Activated CD8-positive, alpha-beta memory T cell treated with anti-CD3 and anti-CD28 coated beads for 48 hours (primary cell): ENCODE measurements at regions not wholly inside any gene's neighbourhood (a gene's known extent, or its start where the extent isn't known, plus 50 kb on each side); places are given as distances from the start of the nearest gene placed in this dataset.
"Not testable (repeated sequence)": the region's sequence is repeated elsewhere in the genome, so short reads cannot be mapped to it uniquely, and the experiment has no call there.

Experiments
- DNase-seq, 3 experiments: peaks; one replicate each; pipeline ENCODE4 v3.0.0-alpha.2; 2020; ENCODE audit warnings: low read depth in 2 of 3, low spot score in 2 of 3

DNA sequence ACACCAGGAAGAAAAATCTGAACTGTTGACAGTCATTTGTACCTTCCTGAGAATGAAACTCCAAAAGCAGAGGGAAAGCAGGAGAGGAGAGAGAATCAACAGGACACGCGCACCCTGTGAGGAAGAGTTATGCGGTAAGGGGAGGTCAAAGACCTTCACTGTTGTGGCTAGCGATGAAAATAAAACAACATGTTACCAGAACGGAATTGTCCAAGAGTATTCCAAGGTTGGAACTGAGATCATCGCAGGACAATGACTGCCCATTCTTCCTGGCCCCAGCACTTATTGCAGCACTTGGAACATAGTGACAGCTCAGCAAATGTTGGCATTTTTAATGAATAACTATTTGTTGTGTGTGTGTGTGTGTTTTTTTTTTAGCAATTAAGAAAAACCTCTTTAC, 176.0 kb upstream of the TSC22D1 start:
- no peak for DNase-seq

DNA sequence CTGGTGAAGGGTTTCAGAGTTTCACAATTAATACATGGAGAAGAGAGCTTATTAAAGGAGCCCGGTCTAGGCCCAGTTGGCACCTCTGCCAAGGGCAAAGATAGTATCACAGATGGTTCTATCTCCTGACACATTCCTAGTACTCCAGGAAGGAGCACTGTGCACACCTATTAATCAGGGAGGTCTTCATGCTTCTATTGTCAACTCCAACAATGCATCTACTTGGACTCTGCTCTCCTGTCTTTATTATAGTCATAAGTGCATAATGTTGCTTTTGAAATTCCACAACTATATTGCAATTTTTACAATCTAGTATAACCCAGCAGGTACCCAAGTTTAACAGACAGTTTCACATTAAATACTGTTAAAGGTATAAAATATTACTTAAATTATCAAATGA, 174.5 kb upstream of the TSC22D1 start:
- no peak for DNase-seq

DNA sequence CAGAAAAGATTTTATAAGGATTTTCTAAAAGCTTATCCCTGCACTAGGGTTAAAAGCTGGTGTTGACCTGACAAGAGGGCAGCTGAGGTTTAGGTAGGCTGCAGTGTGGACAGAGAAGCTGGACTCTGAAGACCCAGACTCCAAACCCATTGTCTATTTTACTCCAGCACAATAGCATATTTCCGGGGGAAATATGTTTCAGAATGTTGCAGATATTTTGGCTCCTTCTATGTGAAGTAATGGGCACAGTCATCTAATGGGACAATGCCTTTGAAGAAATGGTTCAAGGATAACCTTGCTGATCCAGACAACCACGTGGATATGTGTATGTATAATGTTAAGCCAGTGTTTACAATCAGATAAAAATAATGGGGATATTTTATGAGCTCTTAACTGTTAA, 173.8 kb upstream of the TSC22D1 start:
- no peak for DNase-seq

DNA sequence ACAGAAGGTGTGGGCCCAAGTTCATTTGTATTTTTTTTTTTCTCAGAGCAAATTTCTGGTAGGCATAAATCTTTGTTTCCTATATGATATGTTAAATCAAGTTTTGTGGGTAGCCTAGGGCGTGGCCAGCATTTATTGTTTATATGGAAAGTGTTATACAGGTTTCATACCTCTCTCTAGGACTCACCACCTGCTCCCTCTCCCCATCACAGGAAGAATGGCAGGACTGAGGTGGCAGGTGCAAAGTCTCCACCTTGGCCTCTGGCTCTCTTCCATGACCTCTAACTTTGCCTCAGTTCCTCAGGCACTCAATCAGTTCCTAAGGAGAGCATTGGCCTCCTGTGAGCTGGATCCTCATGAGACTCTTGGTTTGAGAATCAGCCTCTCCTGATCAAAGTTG, 172.3 kb upstream of the TSC22D1 start:
- DNase-seq = no peak

DNA sequence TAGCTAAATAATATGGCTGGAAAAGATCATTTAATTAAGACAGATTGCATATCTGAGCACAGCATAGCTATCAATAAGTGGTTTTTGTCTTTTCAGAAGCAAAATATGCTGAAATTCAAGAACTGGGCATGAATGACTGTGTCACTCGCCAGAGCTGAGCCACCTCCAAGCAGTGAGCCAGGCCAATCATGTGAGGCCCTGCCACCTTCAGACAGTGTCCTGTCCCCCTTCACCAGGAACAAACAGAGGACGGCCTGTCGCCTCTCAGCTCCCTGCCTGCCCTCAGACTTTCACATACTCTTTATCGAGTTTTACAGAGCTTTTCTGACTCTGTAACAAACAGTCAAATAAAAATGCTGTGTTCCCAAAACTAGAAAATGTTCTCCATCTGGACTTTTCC, 171.0 kb upstream of the TSC22D1 start:
- DNase-seq = no peak

DNA sequence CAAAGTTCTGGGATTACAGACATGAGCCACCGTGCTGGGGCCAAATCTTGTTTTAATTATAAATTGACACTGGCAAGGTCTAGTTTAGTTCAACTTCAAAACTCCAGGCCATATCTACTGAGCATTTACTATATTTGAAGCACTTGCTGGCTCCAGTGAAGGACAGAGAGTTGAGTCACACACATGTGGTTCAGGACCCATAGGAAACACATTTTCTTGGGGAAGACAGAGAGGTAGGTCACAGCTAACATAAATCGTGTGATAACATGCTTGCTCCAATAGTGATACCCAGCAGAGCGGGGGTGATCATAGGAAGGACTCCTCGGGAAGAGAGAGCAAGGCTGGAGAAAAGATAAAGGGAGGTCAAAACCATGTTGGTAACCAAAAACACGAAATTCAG, 170.6 kb upstream of the TSC22D1 start:
- no peak for DNase-seq

DNA sequence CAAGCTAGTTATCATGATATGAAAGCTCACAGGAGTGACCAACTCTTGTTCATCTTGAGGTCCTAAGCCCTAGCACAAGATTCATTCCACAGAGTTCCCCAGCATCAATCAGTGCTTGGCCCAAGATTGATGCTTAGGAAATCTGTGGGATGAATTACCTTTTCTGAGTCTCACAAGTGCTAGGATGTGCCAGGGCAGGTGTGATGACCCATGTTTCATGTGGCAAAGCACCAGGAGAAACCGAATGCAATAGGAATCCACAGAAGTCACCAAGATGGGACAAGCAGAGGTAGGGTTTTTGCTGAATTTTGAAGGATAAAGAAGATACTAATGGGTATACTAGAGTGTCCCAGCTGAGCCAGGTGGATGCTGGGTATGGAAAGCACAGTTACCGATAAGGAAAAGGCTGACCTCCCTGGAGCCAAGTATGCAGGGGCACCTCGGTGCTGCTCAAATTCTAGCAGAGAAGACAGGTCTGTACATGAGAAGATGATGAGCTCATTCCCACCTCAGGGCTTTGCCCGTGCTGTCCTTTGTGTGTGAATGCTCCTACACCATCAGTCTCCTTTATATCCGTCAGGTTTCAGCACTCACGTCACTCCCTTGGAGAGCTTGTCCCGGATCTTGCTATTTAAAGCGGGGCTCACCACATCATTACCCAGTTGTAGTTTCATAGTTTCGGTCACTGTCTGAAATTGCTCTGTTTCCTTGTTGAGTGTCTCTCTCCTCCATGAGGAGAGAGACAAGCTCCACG, 168.9 kb upstream of the TSC22D1 start:
- DNase-seq = no peak

DNA sequence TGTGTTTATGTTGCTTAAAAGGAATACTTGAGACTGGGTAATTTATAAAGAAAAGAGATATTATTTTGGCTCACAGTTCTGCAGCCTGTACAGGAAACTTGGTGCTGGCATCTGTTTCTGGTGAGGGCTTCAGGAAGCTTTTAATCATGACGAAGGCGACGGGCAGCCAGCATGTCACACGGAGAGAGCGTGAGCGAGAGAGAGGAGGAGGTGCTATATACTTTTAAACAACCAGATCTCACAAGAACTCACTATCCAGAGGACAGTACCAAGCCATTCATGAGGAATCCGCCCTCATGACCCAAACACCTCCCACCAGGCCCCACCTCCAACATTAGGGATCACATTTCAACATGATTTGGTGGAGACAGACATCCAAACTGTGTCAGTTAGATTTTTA, 163.4 kb upstream of the TSC22D1 start:
- DNase-seq = no peak

DNA sequence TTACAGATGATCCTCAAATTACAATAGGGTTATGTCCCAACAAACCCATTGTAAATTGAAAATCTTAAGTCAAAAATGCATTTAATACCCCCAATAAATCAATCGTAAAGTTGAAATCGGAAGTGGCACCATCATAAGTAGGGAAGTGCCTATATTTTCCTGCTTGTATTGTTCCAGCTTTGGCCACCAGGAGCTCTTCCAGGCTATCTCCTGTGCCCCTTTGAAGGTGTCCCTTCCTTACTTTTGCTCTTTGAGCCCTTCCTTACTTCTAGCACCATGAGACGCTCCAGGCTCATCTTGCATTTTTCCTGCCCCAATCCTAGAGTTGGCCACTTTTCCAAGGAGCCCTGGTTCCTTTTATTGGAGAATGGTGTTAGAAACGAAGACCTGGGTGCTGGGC, 163.0 kb upstream of the TSC22D1 start:
- DNase-seq = no peak

DNA sequence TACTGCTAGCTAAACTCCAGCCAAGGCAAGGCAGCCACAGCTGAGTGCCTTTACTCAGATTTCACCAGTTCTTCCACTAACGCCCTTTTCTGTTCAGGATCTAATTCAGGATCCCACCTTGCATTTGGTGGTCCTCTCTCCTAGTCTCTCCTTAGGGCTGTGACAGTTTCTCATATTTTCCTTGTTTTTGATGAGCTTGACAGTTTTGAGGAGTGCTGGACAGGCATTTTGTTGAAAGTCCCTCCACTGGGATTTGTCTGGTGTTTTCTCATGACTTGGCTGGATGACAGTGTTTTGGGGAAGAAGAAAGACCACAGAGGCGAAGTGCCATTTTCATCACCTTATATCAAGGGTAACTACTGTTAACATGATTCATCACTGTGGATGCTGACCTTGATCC, 162.3 kb upstream of the TSC22D1 start:
- DNase-seq = no peak

DNA sequence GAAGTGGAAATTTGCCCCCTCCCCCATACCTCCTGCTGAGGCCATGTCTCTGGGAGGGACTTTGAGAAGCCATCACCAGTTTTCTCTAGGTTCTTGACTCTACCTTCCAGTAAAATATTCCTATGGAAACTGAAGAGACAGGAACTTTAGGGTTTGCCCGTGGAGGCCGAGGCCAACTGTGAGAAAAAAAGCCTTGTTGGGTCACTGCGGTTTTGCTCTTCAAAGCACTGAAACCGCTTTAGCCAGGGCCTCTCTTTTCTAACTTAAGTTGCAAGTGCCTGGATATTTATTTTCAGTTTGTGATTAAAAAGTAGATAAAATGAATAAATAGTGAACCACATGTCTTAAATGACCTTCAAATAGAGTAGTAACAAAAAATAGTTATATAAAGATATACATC, 159.7 kb upstream of the TSC22D1 start:
- DNase-seq = no peak

DNA sequence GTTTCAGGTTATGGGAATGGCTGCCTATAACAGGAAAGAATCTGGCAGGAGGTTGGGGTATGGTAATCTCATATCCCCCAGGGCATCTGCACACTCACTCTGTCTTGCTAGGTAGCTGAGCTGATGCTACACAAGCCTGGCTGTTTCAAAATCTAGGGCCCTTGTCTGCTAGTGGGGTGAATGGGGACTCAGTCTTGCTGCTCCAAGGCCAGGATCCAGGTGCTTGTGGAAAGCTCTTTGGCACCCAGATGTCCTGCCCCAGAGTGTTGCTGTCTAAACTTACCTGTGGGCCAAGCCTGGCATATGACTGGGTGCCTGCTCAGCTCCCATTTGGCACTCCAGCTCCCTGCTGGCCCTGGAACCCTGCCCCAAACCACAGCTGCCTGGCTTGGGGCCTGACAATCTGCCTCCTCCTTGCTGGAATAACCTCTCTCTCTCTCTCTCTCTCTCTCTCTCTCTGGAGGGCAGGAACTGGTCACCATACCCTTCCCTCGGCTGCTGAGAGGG, 158.1 kb upstream of the TSC22D1 start:
- no peak for DNase-seq

DNA sequence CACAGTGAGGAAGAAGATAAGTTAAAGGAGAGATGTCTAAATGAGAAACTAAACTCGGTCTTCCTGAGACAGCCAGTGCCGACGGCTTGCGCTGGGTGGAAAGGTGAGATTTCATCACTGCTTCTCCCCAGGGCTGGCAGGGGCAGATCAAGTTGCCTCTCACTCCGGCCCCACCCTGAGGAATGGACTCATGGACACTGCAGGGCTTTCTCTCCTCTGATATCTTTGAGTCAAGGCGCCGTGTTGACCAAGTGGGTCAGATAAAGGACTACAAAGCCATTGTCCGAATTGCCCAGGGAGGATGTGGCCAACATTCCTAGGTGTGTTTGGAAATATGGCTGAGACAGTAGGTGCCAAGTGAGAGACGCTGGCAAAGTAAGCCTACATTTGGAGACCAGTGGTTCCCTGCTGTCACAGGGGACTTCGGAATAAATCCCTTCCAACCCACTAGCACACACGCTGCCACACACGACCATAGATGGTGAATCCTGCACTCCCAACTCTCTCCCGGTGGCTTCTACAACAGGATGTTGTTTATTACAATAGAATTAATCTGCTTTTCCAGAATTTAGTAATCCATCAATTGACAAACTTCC, 156.5 kb upstream of the TSC22D1 start:
- no peak for DNase-seq

DNA sequence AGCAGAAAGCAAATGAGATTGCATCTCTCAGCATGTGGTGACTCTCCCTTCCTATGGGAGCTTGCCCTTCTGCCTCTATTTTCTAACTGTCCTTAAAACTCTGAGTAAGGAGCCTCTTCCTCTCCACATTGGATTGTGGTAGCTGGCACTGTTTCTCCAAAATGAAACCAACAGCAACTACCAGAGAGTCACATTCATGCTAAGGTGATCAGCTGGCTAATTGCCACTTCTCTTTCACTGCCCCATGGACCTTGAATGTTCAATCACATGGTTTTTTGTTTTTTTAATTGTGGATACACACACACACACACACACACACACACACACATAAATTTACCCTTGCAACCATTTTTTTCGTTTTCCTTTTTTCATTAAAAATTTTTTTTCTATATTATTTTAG, 154.7 kb upstream of the TSC22D1 start:
- DNase-seq = no peak

DNA sequence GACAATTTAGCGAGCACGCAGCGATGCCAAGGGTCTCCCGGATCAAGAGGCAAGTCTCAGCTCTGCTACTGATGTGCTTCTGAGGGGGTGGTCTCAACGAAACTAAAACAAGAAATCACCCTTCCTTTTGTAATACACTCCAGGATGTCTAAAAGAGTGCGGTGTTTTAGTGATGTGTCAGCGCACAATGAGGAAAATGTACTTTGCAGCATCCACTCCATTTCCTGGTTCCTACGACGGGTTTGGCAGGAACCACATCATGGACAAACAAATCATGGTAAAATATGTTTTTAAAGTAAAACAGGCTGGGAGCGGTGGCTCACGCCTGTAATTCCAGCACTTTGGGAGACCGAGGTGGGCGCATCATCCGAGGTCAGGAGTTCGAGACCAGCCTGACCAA, 154.0 kb upstream of the TSC22D1 start:
- no peak for DNase-seq

DNA sequence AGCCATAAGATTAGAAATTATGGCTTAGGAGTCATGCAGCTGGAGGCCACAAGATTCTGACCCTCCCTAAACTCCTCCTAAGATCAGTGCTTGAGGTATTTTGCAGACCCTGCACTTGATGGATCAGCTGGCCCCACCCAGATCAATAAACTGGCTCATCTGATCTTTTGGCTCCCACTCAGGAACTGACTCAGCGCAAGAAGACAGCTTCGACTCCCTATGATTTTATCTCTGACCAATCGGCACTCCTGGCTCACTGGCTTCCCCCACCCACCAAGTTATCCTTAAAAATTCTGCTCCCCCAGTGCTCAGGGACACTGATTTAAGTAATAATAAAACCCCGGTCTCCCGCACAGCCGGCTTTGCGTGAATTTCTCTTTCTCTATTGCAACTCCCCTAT, 151.5 kb upstream of the TSC22D1 start:
- not testable (repeated sequence) for DNase-seq

DNA sequence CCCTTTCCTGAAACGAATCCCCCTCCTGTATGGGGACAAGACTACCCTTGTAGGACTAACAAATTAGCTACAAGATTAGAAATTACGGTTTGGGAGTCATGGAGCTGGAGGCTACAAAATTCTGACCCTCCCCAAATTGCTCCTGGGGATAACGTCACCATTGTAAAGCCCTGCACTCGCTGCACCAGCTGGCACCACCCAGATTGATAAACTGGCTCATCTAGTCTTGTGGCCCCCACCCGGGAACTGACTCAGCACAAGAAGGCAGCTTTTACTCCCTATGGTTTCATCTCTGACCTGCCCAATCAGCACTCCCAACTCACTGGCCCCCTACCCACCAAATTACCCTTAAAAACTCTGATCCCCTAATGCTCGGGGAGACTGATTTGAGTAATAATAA, 150.6 kb upstream of the TSC22D1 start:
- no peak for DNase-seq

DNA sequence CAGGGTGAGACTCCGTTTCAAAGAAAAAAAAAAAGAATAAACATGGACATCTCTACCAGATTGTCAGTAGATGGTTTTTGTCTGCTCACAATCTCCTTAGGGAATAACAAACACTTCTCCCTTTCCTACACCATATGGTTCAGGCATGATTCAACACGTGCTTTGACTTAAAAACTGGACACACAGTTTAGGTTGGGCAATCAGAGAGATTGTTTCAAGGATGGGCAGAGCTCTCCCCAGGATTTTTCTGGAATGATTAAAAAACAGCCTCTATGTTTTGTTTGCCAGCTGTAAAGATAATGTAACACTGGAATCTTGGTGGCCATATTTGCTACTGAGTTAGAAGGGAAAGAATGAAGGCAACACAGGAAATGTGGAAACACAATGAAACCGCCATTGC, 150.1 kb upstream of the TSC22D1 start:
- DNase-seq = no peak

DNA sequence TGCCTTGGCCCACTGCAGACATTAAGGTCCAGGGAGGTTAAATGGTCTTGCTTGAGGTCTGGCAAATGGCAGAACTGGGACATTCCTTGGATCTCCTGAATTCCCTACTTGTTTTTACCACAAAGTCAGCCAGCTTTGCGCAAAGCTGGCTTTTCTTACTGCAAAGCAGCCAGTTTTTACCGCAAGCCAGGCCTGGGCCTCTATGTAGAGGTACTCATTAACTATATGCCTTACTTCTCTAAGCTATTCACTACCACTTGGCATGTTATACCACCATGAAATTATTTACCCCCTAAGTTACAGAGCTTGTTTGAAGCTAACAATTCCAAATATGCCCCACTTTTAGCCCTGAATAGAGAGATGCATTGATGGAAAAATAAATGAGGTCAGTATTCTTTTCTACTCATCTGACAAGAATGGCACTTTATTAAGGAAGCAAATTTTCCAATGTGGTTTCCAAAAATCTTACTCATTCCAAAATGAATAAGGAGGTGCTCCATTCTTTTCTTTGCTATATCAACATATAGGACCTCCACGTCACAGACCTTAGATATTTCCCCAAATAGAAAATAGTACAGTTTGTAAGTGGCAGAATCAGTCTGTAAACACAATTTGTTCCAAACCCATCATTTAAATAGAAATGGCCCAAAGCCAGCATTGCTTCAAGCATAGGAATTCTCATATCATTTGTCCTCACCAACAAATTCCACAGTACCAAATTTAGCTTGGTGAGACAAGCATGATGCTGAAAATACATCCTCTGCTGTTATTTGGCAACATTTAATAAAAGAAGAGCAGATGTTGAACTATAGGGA, 143.9 kb upstream of the TSC22D1 start:
- no peak for DNase-seq

DNA sequence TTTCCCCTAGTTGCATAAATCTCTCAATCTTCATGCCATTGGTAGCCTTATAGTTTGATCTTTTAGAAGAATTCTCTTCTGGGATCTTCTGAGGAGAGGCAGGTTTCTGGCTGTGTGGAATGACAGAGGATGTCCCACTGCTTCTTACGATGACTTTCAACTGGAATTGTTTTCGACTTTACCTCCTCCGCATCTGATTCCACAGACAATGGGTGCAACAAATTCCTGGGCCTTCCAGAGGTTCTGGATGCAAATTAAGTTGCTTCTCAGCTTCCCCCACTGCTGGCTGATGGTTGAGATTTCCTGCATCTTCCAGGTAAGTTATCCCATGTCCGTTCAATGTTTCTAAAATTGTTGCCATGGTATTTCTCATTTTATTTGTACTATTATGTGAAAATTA, 142.3 kb upstream of the TSC22D1 start:
- DNase-seq = no peak

DNA sequence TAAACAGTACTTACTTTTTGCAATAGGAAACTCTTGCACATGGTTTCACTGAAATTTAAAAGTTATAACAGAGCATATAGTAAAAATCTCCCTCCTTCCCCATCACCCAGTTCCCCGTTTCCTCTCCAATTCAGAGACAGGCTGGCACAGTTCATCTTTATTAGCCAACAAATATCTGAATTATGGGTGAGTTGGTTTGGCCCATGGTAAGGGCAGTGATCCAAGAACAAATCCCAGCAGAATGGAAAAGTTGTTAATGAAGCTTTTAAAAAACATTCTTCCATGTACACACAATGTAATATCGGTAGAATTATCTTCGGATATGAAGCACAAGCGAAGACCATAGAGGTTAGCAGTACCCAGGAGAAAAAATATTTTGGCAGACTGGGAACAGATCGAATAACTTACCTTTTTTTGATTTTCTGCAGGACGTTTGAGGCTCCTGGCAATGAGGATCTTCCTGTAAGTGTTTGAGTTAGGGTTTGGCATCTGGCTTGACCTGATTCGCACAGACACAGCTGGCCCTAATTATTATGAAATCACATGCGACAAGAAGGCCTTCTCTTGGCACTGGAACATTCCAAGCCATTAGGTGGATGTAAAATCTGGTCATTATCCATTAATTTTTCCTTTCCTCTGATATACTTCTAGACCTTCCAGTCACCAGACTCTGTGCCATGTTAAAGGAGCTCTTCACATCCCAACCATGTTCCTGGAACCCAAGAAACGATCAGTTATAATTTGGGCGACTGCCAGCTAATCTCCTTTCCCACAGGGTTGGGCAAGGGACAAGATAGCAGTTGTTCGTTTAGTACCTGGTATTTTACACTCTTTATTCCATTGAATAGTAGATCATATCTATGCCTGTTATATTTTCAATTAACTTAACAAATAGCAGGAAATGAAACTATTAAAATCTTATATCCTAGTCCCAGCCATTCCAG, 139.4 kb upstream of the TSC22D1 start:
- no peak for DNase-seq
